HG03159 (cell line): ENCODE measurements at regions not wholly inside any gene's neighbourhood (a gene's known extent, or its start where the extent isn't known, plus 50 kb on each side); places are given as distances from the start of the nearest gene placed in this dataset.

Source experiments
- ATAC-seq: cut with Tn5 transposase; IDR thresholded peaks from one replicate; pipeline ENCODE4 v1.9.1; 2021; ENCODE audit warnings: mild to moderate bottlenecking, moderate library complexity; ENCODE audit not compliant: unreplicated experiment

- no peak for ATAC-seq
These were observed 788.2 kb upstream of the ARPP21 start for GRCh38 chr3:34851137-34851536.

- no peak for ATAC-seq
These were observed 786.4 kb upstream of the ARPP21 start for GRCh38 chr3:34852844-34853439.

- no peak for ATAC-seq
These were observed 783.0 kb upstream of the ARPP21 start for GRCh38 chr3:34856081-34856947.

- peak; percentile 84 for ATAC-seq
These were observed 781.2 kb upstream of the ARPP21 start for GRCh38 chr3:34858067-34858660.

GRCh38 chr3:34859746-34860145 is 779.6 kb upstream of the ARPP21 start:
- ATAC-seq: no peak

GRCh38 chr3:34862456-34862855 is 776.9 kb upstream of the ARPP21 start:
- ATAC-seq: no peak

- no peak for ATAC-seq
These were observed 775.8 kb upstream of the ARPP21 start for GRCh38 chr3:34863485-34863884.

- ATAC-seq: no peak
These were observed 775.3 kb upstream of the ARPP21 start for GRCh38 chr3:34864011-34864410.

GRCh38 chr3:34865346-34865745 is 774.0 kb upstream of the ARPP21 start:
- no peak for ATAC-seq

GRCh38 chr3:34868935-34869334 is 770.4 kb upstream of the ARPP21 start:
- no peak for ATAC-seq

- ATAC-seq: no peak
These were observed 769.6 kb upstream of the ARPP21 start for GRCh38 chr3:34869696-34870095.

GRCh38 chr3:34872406-34872805 is 766.9 kb upstream of the ARPP21 start:
- no peak for ATAC-seq

GRCh38 chr3:34876997-34877396 is 762.3 kb upstream of the ARPP21 start:
- no peak for ATAC-seq

GRCh38 chr3:34878488-34878887 is 760.8 kb upstream of the ARPP21 start:
- ATAC-seq: no peak

- no peak for ATAC-seq
These were observed 758.3 kb upstream of the ARPP21 start for GRCh38 chr3:34881026-34881425.

- no peak for ATAC-seq
These were observed 756.6 kb upstream of the ARPP21 start for GRCh38 chr3:34882764-34883163.

GRCh38 chr3:34884007-34884406 is 755.3 kb upstream of the ARPP21 start:
- no peak for ATAC-seq

- no peak for ATAC-seq
These were observed 752.9 kb upstream of the ARPP21 start for GRCh38 chr3:34886443-34886842.

GRCh38 chr3:34889641-34890040 is 749.7 kb upstream of the ARPP21 start:
- ATAC-seq: no peak

GRCh38 chr3:34890247-34890646 is 749.1 kb upstream of the ARPP21 start:
- no peak for ATAC-seq

- no peak for ATAC-seq
These were observed 747.4 kb upstream of the ARPP21 start for GRCh38 chr3:34891941-34892340.

- ATAC-seq: no peak
These were observed 743.5 kb upstream of the ARPP21 start for GRCh38 chr3:34895841-34896240.
